SH-SY5Y (cell line): ENCODE measurements at regions not wholly inside any gene's neighbourhood (a gene's known extent, or its start where the extent isn't known, plus 50 kb on each side); places are given as distances from the start of the nearest gene placed in this dataset.

Experiments used
- GATA2 ChIP-seq: IDR thresholded peaks from 2 replicates; pipeline ENCODE4 v1.6.1; 2011; ENCODE audit warnings: mild to moderate bottlenecking, low read depth, low read length
- GATA3 ChIP-seq: IDR thresholded peaks from 2 replicates; pipeline ENCODE4 v1.6.1; 2011; ENCODE audit warnings: low read depth, mild to moderate bottlenecking, low read length, moderate library complexity

DNA sequence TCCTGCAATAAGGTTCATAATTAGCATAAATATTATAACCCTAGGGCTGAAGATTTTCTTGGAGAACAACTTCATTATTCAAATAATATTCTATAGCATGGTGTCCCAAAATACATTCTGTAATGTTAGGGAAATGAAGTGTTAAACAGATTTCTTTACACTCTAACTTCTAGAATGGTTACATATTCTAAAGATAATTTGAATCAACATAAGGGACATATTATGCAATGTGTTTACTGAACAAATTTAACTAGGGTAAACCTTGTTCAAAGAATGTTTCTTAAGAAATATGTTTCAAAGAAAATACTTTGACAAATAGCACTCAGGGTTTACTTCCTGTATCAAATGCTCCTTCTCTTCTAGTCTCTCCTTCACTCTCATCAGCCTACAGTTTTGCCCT, 281.6 kb downstream of the SLC6A15 start:
- TF ChIP-seq GATA2 (no peak), GATA3 (no peak)

DNA sequence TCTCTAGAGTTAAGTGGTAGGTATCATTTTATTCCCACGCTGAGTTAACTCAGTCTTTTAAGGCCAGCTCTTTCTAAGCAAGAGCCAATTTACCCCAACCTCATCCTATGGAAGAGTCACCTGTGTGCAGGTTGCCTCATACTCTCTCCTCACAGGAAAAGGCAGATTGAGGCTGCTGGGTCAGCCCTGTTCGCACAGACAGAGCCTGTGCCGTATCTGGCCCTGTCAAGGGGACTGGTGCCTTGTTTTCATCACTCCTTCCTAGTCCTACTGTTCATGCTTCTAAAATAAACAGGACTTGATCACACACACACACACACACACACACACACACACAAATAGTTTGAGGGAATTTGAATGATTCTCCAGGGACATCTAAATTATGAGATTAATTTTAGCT, 285.0 kb downstream of the SLC6A15 start:
- TF ChIP-seq GATA2 (no peak), GATA3 (no peak)

- TF ChIP-seq GATA3 (no peak), GATA2 (no peak)
Observed at GRCh38 chr12:84624601-84625000, 288.0 kb downstream of the SLC6A15 start.

DNA sequence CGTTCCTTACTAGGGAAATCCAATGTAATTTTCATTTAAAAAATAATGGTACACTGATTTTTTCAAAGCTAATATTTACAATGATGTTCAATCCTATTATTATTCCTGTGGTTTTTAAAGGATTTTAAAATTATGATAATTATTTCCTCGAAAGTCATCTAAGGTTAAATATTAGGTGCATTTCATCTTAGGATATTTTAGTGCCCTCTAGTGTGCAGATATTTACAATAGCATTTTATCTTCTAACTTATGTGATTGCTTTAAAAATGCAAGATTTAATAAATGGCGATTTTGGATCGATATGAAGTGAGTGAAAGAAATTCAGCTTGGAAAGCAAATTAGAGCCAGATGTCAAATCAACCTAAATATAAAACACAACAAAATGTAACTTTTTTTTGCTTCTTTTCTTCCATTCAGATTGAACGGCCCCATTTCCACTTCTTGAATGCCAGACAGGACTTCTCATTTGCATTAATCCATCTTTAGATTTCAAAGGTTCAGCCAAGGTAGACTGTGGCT, 293.5 kb downstream of the SLC6A15 start:
- TF ChIP-seq GATA2 (no peak), GATA3 (no peak)

GRCh38 chr12:84607170-84607819, 305.3 kb downstream of the SLC6A15 start:
- no peak for TF ChIP-seq GATA2
- no peak for TF ChIP-seq GATA3

DNA sequence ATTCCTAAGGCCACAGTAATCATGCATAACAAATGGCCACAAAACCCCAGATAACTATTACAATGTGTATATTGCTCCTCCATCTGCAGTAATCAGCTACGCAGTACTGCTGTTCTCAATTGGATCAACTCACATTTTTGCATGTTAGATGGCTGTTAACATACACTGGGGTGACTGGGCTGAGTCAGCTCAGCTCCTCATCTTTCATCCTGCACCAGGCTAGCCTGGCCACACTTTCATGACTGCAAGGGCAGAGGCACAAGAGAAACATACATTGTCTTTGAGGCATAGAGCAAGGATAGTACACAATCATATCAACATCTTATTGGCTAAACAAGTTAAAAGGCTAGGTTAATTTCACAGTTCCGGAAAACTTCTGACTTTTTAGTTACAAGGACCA, 306.6 kb downstream of the SLC6A15 start:
- no peak for TF ChIP-seq GATA3
- no peak for TF ChIP-seq GATA2

GRCh38 chr12:84604551-84604950, 308.0 kb downstream of the SLC6A15 start:
- TF ChIP-seq GATA2 = no peak

- TF ChIP-seq GATA3 = no peak
- no peak for TF ChIP-seq GATA2
Observed at GRCh38 chr12:84603484-84604248, 308.9 kb downstream of the SLC6A15 start.

DNA sequence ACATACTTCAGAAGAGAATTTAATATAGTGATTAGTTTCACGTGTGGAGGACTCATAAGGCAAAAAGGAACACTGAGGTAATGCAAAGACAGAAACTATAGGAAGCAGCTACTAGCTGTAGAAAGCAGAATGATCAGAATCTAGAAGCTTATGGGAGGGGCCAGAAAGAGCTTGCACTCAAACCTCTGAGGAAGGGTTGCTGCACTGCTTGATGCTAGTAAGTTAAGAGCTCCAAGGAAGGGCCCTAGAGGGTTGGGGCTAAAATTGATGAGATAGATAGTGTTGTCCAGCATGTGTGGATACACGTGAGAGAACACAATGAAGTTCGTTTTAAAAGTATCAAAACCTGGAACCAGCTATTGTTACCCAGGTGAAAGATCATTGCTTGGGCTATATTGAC, 311.1 kb downstream of the SLC6A15 start:
- TF ChIP-seq GATA3 (no peak), GATA2 (no peak)

DNA sequence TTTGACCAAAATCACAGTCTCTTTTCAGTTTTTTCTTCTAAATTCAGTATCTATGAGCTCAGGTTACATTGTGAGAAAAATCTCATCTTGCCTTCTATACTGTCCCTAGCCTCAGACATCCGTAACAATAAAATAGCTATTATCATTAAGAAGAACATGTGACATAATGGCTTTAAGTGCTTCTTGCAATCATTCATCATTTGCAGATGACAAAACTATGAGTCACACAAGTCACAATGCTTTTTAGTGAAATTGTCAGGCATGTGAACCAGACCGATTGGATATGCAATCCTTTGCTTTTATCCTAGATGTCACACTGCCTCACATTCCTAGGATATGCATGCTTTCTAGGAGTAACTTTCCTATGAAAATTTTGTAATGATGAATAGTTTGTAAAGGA, 313.1 kb downstream of the SLC6A15 start:
- no peak for TF ChIP-seq GATA2
- TF ChIP-seq GATA3 = no peak

DNA sequence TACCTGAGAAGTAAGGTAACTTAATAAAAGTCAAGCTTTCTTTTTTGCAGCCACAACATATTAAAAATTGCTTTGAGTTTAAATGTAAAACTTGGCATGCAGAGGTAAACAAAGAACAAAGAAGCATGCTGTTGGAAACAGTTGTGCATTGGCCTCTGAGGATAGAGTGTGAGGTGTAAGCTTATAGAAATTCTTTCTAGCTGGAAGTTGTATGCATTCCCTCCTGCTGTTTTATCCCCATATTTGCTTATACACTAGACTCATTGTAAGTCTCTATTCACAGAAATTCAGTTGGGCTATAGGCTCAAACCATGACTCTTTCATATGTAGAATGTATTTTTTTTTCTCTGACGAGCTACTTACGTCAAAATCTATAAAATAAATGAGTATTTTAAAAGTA, 316.3 kb downstream of the SLC6A15 start:
- TF ChIP-seq GATA3 = no peak
- TF ChIP-seq GATA2 = no peak

DNA sequence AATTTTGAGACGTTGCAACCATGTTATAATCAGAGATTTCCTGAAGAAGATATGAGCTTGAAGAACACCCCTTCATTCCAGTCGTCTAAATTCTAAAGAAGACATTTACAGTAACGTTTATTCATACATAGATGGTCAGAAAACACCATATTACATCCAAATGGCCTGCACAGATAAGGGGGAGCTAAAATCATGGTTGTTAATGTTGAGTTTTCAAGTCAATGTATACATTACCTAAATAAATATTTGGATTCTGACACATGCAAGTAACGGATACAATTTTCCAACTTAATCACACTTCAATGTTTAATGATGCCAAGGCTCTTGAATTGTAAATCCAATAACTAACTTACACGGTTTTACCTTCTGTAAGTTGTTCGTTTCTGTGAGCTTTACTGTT, 318.4 kb downstream of the SLC6A15 start:
- TF ChIP-seq GATA2 (no peak), GATA3 (no peak)

DNA sequence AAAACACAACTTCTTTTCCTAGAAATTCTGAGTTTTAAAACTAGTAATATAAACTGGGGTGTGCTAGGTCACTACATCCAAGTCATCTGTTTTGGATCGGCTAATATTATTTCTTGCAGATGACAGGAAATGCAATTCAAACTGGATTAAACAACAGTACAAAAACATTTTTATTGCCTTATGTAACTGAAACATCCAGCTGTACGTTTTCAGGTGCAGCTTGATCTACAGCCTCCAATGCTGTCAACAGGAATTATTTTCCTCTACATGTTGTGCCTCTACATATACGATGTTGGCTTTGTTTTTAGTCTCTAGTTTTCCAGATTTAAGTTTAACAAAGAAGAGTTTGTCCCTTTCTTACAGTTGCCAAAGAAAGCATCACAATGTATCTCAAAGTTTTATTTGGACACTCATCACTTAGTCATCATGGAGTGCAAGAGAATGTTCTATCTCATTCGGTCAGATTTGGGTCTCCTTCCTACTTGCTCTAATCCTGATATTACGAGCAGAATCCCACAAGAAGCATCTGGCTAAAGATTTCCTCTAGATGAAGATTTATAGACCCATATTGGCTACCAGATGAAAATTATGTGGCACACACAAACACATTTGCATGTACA, 326.7 kb downstream of the SLC6A15 start:
- TF ChIP-seq GATA3 (no peak), GATA2 (no peak)

DNA sequence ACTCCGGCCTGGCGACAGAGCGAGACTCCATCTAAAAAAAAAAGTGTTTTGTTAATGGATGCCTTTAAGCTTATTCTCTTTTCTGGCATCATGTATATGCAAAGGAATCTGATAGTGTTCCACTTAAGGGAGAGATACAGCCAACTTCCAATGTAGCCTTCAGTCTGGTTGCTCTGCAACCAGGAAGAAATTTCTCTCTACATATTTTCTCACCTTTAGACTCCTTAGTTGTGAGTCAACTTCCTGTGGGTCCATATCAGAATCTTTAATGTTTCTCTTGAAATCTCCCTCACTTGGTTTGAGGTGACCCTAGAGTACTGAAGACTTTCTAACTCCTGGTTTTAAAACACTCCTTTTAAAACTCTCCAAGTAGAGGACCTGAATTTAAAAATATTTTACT, 340.4 kb downstream of the SLC6A15 start:
- TF ChIP-seq GATA3 = no peak
- no peak for TF ChIP-seq GATA2

GRCh38 chr12:84562331-84562730, 350.3 kb downstream of the SLC6A15 start:
- no peak for TF ChIP-seq GATA3
- TF ChIP-seq GATA2 = no peak

DNA sequence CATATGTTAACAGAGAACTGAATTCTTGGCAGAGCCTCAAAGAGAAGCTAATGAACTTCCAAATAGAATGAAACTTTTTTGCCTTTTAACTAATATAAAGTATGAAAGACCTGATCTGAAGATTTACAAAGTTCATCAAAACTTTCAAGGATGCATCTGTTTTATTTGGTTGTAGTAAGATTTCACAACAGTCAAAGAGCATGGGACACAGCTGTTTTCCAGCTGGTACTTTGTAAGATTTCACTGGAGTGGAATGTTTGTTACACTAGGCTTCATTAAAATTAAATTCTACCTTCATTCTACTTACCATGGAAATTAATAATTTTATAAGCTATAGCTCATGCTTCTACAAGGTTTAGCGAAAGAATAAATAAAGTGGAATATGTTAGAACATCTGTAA, 351.2 kb downstream of the SLC6A15 start:
- TF ChIP-seq GATA3 = no peak
- TF ChIP-seq GATA2 = no peak
